Parathyroid adenoma (tissue), 2 donors: ENCODE measurements at regions not wholly inside any gene's neighbourhood (a gene's known extent, or its start where the extent isn't known, plus 50 kb on each side); places are given as distances from the start of the nearest gene placed in this dataset.

Experiments
- H2AFZ ChIP-seq: fragments of 300-600 bp; sonication (generic); one replicate; pipeline ENCODE4 v1.7.0; 2017; ENCODE audit warnings: antibody characterized with exemption, mild to moderate bottlenecking
- H3K27ac ChIP-seq: fragments of 300-600 bp; sonication (generic); one replicate; pipeline ENCODE4 v1.7.0; 2017
- H3K27me3 ChIP-seq: fragments of 300-600 bp; sonication (generic); one replicate; pipeline ENCODE4 v1.7.0; 2017; ENCODE audit warnings: low read length; ENCODE audit not compliant: control insufficient read depth, insufficient read depth
- H3K36me3 ChIP-seq: fragments of 300-600 bp; sonication (generic); one replicate; pipeline ENCODE4 v1.7.0; 2017; ENCODE audit warnings: low read length; ENCODE audit not compliant: control insufficient read depth, insufficient read depth
- H3K4me1 ChIP-seq: fragments of 300-600 bp; sonication (generic); one replicate; pipeline ENCODE4 v1.7.0; 2017; ENCODE audit warnings: control low read depth
- H3K4me2 ChIP-seq: fragments of 300-600 bp; sonication (generic); one replicate; pipeline ENCODE4 v1.7.0; 2017; ENCODE audit warnings: low read length
- H3K4me3 ChIP-seq: fragments of 300-600 bp; sonication (generic); one replicate; pipeline ENCODE4 v1.7.0; 2017; ENCODE audit warnings: low read depth, low read length
- H3K79me2 ChIP-seq: fragments of 300-600 bp; sonication (generic); one replicate; pipeline ENCODE4 v1.7.0; 2017; ENCODE audit warnings: control low read depth
- H3K9ac ChIP-seq: fragments of 300-600 bp; sonication (generic); one replicate; pipeline ENCODE4 v1.7.0; 2017; ENCODE audit warnings: mild to moderate bottlenecking
- H3K9me3 ChIP-seq: fragments of 300-600 bp; sonication (generic); one replicate; pipeline ENCODE4 v1.7.0; 2017; ENCODE audit warnings: low read length; ENCODE audit not compliant: control insufficient read depth
- TF ChIP-seq, protein P1 (sequence below): fragments of 300-600 bp; sonication (generic); IDR thresholded peaks from one replicate; pipeline ENCODE4 v1.7.0; 2017; ENCODE audit warnings: antibody characterized with exemption, mild to moderate bottlenecking
- donor health status: primary hyperparathyroidism.

- Histone ChIP-seq H3K27ac (no peak overlapping the region), H3K27me3 (no peaks in the 10 kb centered on the region), H3K79me2 (no peaks in the 10 kb centered on the region), H3K9ac (no peak overlapping the region), H3K36me3 (no peaks in the 10 kb centered on the region), H2AFZ (no peak overlapping the region), H3K4me3 (no peak overlapping the region), H3K9me3 (no peaks in the 10 kb centered on the region), H3K4me2 (no peak overlapping the region), H3K4me1 (no peaks in the 10 kb centered on the region)
- TF ChIP-seq, protein P1, sequence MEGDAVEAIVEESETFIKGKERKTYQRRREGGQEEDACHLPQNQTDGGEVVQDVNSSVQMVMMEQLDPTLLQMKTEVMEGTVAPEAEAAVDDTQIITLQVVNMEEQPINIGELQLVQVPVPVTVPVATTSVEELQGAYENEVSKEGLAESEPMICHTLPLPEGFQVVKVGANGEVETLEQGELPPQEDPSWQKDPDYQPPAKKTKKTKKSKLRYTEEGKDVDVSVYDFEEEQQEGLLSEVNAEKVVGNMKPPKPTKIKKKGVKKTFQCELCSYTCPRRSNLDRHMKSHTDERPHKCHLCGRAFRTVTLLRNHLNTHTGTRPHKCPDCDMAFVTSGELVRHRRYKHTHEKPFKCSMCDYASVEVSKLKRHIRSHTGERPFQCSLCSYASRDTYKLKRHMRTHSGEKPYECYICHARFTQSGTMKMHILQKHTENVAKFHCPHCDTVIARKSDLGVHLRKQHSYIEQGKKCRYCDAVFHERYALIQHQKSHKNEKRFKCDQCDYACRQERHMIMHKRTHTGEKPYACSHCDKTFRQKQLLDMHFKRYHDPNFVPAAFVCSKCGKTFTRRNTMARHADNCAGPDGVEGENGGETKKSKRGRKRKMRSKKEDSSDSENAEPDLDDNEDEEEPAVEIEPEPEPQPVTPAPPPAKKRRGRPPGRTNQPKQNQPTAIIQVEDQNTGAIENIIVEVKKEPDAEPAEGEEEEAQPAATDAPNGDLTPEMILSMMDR: no peak
These were observed 563.0 kb downstream of the BRD1 start for GRCh38 chr22:49264696-49265095.

DNA sequence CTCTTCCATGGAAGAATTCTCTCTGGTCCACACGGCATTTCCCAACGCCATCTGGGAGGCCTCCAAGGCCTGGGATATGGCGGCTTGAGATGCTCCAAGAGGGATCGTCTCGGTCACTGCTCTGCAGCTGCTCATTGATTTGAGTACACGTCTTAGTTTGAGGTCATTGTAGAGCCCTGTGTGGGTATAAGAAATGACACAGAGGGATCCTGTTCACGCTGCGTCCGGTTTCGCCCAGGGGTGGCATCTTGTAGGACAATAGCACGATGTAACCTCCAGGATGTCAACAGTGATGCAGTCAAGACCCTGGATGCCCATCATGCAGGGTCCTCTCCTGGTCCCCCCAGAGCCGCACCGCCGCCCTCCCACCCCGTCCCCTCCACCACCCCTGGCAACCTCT, 564.6 kb downstream of the BRD1 start:
- no peak overlapping the region for H3K9ac ChIP-seq
- no peaks in the 10 kb centered on the region for H3K79me2 ChIP-seq
- H3K36me3 ChIP-seq: no peaks in the 10 kb centered on the region
- no peak overlapping the region for H2AFZ ChIP-seq
- no peak overlapping the region for H3K4me3 ChIP-seq
- H3K4me2 ChIP-seq: no peak overlapping the region
- no peak overlapping the region for H3K27ac ChIP-seq
- TF ChIP-seq, protein P1: no peak
- H3K9me3 ChIP-seq: no peaks in the 10 kb centered on the region
- no peaks in the 10 kb centered on the region for H3K4me1 ChIP-seq
- no peaks in the 10 kb centered on the region for H3K27me3 ChIP-seq

DNA sequence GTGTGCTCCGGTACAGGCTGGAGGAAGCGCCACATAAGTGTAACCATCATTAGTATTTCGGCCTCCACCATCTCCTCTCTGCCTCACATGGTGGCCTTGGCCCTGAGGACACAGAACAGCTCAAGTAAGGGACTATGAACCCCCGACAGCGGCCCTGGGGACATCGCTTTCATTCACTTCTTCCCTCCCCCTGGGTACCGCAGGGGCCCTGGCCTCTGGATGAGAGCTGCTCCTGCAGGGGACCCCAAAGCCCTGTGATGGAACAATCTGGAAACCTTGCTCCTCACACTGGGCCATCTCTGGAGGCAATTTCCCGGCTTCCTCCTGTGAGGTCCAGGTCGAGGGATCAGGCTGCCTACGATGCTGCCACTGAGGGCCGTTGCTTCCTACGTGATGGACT, 565.5 kb downstream of the BRD1 start:
- H2AFZ ChIP-seq: no peak overlapping the region
- H3K4me3 ChIP-seq: no peak overlapping the region
- H3K79me2 ChIP-seq: no peaks in the 10 kb centered on the region
- H3K9ac ChIP-seq: no peak overlapping the region
- H3K36me3 ChIP-seq: no peaks in the 10 kb centered on the region
- no peak overlapping the region for H3K4me2 ChIP-seq
- no peaks in the 10 kb centered on the region for H3K4me1 ChIP-seq
- no peaks in the 10 kb centered on the region for H3K27me3 ChIP-seq
- TF ChIP-seq, protein P1: no peak
- H3K9me3 ChIP-seq: no peaks in the 10 kb centered on the region
- no peak overlapping the region for H3K27ac ChIP-seq

GRCh38 chr22:49261616-49262015, 566.1 kb downstream of the BRD1 start:
- H3K4me1 ChIP-seq: no peaks in the 10 kb centered on the region
- no peaks in the 10 kb centered on the region for H3K9me3 ChIP-seq
- H3K9ac ChIP-seq: no peak overlapping the region
- no peak overlapping the region for H3K4me2 ChIP-seq
- H3K79me2 ChIP-seq: no peaks in the 10 kb centered on the region
- no peak overlapping the region for H3K4me3 ChIP-seq
- no peak overlapping the region for H2AFZ ChIP-seq
- no peaks in the 10 kb centered on the region for H3K27me3 ChIP-seq
- no peak overlapping the region for H3K27ac ChIP-seq
- no peaks in the 10 kb centered on the region for H3K36me3 ChIP-seq
- TF ChIP-seq, protein P1: no peak

DNA sequence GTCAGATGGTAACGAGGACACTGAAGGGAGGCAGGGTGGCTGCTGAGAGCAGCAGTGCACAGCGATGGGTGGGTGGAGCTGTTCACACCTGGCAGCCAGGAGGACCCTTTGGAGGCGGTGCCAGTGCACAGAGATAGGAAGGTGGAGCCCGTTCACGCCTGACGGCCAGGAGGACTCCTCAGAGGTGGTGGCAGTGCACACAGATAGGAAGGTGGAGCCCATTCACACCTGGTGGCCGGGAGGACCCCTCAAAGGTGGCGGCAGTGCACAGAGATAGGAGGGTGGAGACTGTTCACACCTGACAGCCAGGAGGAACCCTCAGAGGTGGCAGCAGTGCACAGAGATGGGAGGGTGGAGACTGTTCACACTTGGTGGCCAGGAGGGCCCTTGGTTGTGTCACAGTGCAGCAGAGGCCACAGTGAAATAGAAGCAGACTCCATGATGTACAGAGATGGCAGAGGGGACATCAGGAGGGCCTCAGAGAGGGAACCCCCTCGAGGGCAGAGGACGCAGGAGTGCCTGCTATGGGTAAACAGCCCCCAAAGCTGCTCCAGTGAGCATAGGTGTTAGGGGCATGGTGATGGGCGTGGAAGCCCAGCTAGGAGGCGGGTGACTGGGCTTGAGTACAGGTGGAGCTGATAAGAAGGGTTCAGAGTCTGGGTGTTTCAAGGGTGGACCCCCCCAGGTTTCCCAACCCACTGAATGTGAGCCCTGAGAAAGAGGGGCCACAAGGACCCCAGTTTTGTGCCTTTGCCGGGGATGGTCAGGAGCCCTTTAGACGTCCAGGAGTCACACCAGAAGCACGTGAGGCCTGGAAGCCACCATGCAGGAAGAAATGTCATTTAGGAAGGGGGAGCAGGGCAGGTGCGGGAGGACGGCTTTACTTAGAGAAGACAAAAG, 566.7 kb downstream of the BRD1 start:
- Histone ChIP-seq H3K4me2 (no peak overlapping the region), H2AFZ (no peak overlapping the region), H3K79me2 (no peaks in the 10 kb centered on the region), H3K27me3 (no peaks in the 10 kb centered on the region), H3K9me3 (no peaks in the 10 kb centered on the region), H3K36me3 (no peaks in the 10 kb centered on the region), H3K9ac (no peak overlapping the region), H3K4me1 (no peaks in the 10 kb centered on the region), H3K27ac (no peak overlapping the region), H3K4me3 (no peak overlapping the region)
- TF ChIP-seq, protein P1: no peak
